ENCODE measurements at regions not wholly inside any gene's neighbourhood (a gene's known extent, or its start where the extent isn't known, plus 50 kb on each side); places are given as distances from the start of the nearest gene placed in this dataset.

DNA sequence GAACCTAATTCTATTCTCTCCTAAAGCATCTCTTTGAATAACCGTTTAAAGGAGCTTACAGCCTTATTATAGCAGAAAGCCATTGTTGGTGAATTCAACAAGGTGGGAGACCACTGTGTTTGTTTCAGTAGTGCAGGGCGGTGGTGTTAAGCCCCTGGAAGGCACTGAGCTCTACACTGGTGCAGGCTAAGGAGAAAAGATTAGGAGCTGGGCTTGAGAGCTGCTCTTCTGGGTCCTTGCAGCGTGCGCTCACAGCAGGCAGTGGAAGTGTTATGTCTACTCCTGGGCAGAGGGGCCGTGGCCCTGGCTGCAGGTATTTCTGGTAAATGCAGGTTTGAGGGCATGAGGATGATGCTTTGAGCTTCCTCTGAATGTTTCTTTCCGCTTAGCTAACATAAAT lies 361.2 kb downstream of the RNF144B start (continued):
- TF ChIP-seq ZNF274 (IDR thresholded peaks at IDR 0.05; ENCODE audit: insufficient read depth, insufficient read length) (no peak), SUPT20H (IDR thresholded peaks at IDR 0.05; ENCODE audit: borderline replicate concordance, control insufficient read depth, low read depth, low read length) (no peak), SMAD1 (IDR thresholded peaks at IDR 0.05; ENCODE audit: low read depth, partially characterized antibody) (no peak), NR2C1 (IDR thresholded peaks at IDR 0.05) (no peak), MTA3 (IDR thresholded peaks at IDR 0.05; ENCODE audit: borderline replicate concordance, low read length) (no peak), JUNB (IDR thresholded peaks at IDR 0.05) (no peak), RAD21 (IDR thresholded peaks at IDR 0.05; ENCODE audit: insufficient read depth, low read depth, low read length) (no peak), ETV6 (conservative IDR thresholded peaks at IDR 0.05 in 1 of 2, IDR thresholded peaks at IDR 0.05 in 1 of 2; ENCODE audit: borderline replicate concordance in 1 of 2, low read depth in 1 of 2) (no peak)
- TF ChIP-seq, protein P1, sequence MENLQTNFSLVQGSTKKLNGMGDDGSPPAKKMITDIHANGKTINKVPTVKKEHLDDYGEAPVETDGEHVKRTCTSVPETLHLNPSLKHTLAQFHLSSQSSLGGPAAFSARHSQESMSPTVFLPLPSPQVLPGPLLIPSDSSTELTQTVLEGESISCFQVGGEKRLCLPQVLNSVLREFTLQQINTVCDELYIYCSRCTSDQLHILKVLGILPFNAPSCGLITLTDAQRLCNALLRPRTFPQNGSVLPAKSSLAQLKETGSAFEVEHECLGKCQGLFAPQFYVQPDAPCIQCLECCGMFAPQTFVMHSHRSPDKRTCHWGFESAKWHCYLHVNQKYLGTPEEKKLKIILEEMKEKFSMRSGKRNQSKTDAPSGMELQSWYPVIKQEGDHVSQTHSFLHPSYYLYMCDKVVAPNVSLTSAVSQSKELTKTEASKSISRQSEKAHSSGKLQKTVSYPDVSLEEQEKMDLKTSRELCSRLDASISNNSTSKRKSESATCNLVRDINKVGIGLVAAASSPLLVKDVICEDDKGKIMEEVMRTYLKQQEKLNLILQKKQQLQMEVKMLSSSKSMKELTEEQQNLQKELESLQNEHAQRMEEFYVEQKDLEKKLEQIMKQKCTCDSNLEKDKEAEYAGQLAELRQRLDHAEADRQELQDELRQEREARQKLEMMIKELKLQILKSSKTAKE (IDR thresholded peaks at IDR 0.05; ENCODE audit: low read depth, poor library complexity, severe bottlenecking): no peak
- TF ChIP-seq, protein P2, sequence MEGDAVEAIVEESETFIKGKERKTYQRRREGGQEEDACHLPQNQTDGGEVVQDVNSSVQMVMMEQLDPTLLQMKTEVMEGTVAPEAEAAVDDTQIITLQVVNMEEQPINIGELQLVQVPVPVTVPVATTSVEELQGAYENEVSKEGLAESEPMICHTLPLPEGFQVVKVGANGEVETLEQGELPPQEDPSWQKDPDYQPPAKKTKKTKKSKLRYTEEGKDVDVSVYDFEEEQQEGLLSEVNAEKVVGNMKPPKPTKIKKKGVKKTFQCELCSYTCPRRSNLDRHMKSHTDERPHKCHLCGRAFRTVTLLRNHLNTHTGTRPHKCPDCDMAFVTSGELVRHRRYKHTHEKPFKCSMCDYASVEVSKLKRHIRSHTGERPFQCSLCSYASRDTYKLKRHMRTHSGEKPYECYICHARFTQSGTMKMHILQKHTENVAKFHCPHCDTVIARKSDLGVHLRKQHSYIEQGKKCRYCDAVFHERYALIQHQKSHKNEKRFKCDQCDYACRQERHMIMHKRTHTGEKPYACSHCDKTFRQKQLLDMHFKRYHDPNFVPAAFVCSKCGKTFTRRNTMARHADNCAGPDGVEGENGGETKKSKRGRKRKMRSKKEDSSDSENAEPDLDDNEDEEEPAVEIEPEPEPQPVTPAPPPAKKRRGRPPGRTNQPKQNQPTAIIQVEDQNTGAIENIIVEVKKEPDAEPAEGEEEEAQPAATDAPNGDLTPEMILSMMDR (IDR thresholded peaks at IDR 0.05 in 2 of 3, conservative IDR thresholded peaks at IDR 0.05 in 1 of 3; ENCODE audit: control insufficient read depth in 2 of 3, extremely low read depth in 1 of 3, insufficient read depth in 1 of 3, low read depth in 3 of 3, low read length in 3 of 3): no peak
- TF ChIP-seq, protein P3, sequence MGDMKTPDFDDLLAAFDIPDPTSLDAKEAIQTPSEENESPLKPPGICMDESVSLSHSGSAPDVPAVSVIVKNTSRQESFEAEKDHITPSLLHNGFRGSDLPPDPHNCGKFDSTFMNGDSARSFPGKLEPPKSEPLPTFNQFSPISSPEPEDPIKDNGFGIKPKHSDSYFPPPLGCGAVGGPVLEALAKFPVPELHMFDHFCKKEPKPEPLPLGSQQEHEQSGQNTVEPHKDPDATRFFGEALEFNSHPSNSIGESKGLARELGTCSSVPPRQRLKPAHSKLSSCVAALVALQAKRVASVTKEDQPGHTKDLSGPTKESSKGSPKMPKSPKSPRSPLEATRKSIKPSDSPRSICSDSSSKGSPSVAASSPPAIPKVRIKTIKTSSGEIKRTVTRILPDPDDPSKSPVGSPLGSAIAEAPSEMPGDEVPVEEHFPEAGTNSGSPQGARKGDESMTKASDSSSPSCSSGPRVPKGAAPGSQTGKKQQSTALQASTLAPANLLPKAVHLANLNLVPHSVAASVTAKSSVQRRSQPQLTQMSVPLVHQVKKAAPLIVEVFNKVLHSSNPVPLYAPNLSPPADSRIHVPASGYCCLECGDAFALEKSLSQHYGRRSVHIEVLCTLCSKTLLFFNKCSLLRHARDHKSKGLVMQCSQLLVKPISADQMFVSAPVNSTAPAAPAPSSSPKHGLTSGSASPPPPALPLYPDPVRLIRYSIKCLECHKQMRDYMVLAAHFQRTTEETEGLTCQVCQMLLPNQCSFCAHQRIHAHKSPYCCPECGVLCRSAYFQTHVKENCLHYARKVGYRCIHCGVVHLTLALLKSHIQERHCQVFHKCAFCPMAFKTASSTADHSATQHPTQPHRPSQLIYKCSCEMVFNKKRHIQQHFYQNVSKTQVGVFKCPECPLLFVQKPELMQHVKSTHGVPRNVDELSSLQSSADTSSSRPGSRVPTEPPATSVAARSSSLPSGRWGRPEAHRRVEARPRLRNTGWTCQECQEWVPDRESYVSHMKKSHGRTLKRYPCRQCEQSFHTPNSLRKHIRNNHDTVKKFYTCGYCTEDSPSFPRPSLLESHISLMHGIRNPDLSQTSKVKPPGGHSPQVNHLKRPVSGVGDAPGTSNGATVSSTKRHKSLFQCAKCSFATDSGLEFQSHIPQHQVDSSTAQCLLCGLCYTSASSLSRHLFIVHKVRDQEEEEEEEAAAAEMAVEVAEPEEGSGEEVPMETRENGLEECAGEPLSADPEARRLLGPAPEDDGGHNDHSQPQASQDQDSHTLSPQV (IDR thresholded peaks at IDR 0.05): no peak

Data from GM12878 (cell line).